Trophoblast cell (in vitro differentiated cells and primary cell): ENCODE measurements at regions not wholly inside any gene's neighbourhood (a gene's known extent, or its start where the extent isn't known, plus 50 kb on each side); places are given as distances from the start of the nearest gene placed in this dataset.

ENCODE experiments used
- DNase-seq, 2 donors: peaks; one replicate each; pipeline ENCODE4 v3.0.0-alpha.2; 2016
- H2AFZ ChIP-seq: 2 replicates; pipeline ENCODE4 v1.6.1; 2013; ENCODE audit warnings: low read length, moderate library complexity, mild to moderate bottlenecking; ENCODE audit not compliant: insufficient read depth, poor library complexity
- H2AK5ac ChIP-seq: 2 replicates; pipeline ENCODE4 v1.6.1; 2013; ENCODE audit warnings: mild to moderate bottlenecking, low read length
- H2BK120ac ChIP-seq: 2 replicates; pipeline ENCODE4 v1.6.1; 2013; ENCODE audit warnings: low read length, mild to moderate bottlenecking, moderate library complexity; ENCODE audit not compliant: insufficient read depth, poor library complexity
- H2BK12ac ChIP-seq: 2 replicates; pipeline ENCODE4 v1.6.1; 2013; ENCODE audit warnings: mild to moderate bottlenecking, low read length, moderate library complexity
- H2BK5ac ChIP-seq: 2 replicates; pipeline ENCODE4 v1.6.1; 2013; ENCODE audit warnings: low read length, low read depth, moderate library complexity, mild to moderate bottlenecking; ENCODE audit not compliant: poor library complexity
- H3K14ac ChIP-seq: 2 replicates; pipeline ENCODE4 v1.6.1; 2013; ENCODE audit warnings: mild to moderate bottlenecking, low read length
- H3K18ac ChIP-seq: 2 replicates; pipeline ENCODE4 v1.6.1; 2013; ENCODE audit warnings: mild to moderate bottlenecking, low read length
- H3K23ac ChIP-seq: 2 replicates; pipeline ENCODE4 v1.6.1; 2013; ENCODE audit warnings: low read length
- H3K27ac ChIP-seq: 2 replicates; pipeline ENCODE4 v1.5.1; 2013; ENCODE audit warnings: low read depth, mild to moderate bottlenecking, inconsistent platforms, low read length, moderate library complexity
- H3K27me3 ChIP-seq: 2 replicates; pipeline ENCODE4 v1.6.1; 2013; ENCODE audit warnings: inconsistent platforms, mild to moderate bottlenecking, low read length, moderate library complexity; ENCODE audit not compliant: insufficient read depth
- H3K36me3 ChIP-seq, 2 experiments: 1 replicate in 1 of 2; 2 replicates in 1 of 2; pipeline ENCODE4 v1.6.1; 2013; ENCODE audit warnings: low read length in 2 of 2, mild to moderate bottlenecking in 2 of 2, moderate library complexity in 1 of 2; ENCODE audit not compliant: insufficient read depth in 2 of 2, control insufficient read depth in 1 of 2
- H3K4ac ChIP-seq: 2 replicates; pipeline ENCODE4 v1.6.1; 2013; ENCODE audit warnings: low read depth, mild to moderate bottlenecking, low read length, moderate library complexity
- H3K4me1 ChIP-seq, 2 experiments: 1 replicate in 1 of 2; 2 replicates in 1 of 2; pipeline ENCODE4 v1.6.1; 2013; ENCODE audit warnings: low read length in 2 of 2, mild to moderate bottlenecking in 2 of 2, moderate library complexity in 1 of 2; ENCODE audit not compliant: insufficient read depth in 2 of 2, control insufficient read depth in 1 of 2
- H3K4me2 ChIP-seq: 2 replicates; pipeline ENCODE4 v1.6.1; 2013; ENCODE audit warnings: inconsistent platforms, mild to moderate bottlenecking, low read length, moderate library complexity
- H3K4me3 ChIP-seq: 2 replicates; pipeline ENCODE4 v1.5.1; 2013; ENCODE audit warnings: mild to moderate bottlenecking, low read depth, low read length, inconsistent platforms
- H3K79me1 ChIP-seq: one replicate; pipeline ENCODE4 v1.6.1; 2013; ENCODE audit warnings: low read length
- H3K79me2 ChIP-seq: 2 replicates; pipeline ENCODE4 v1.6.1; 2013; ENCODE audit warnings: low read length, mild to moderate bottlenecking; ENCODE audit not compliant: control insufficient read depth, insufficient read depth, poor library complexity
- H3K9ac ChIP-seq: 2 replicates; pipeline ENCODE4 v1.6.1; 2013; ENCODE audit warnings: mild to moderate bottlenecking, low read length
- H3K9me3 ChIP-seq: 2 replicates; pipeline ENCODE4 v1.6.1; 2013; ENCODE audit warnings: low read depth, mild to moderate bottlenecking, control low read depth, inconsistent platforms, low read length; ENCODE audit not compliant: insufficient read depth
- H4K12ac ChIP-seq: 2 replicates; pipeline ENCODE4 v1.6.1; 2013; ENCODE audit warnings: low read depth, mild to moderate bottlenecking, low read length, moderate library complexity
- H4K8ac ChIP-seq: 2 replicates; pipeline ENCODE4 v1.6.1; 2013; ENCODE audit warnings: low read depth, mild to moderate bottlenecking, low read length, moderate library complexity
- H4K91ac ChIP-seq: one replicate; pipeline ENCODE4 v1.6.1; 2013; ENCODE audit warnings: low read depth, mild to moderate bottlenecking, low read length, moderate library complexity
- WGBS: extraction: QIAGEN DNeasy Blood & Tissue Kit; methylation state at CpG from one replicate; pipeline ENCODE4 v1.1.7; 2013; ENCODE audit warnings: missing lambda C conversion rate; ENCODE audit not compliant: insufficient read length, insufficient coverage; ENCODE audit errors: extremely low coverage; 5-methylcytosine and 5-hydroxymethylcytosine counted together

GRCh38 chr13:43979492-43979891 is 99.8 kb downstream of the LACC1 start:
- Histone ChIP-seq H3K36me3 (no peaks in the 10 kb centered on the region), H3K14ac (no peak overlapping the region), H3K4ac (no peak overlapping the region), H3K4me2 (no peak overlapping the region), H3K79me1 (no peaks in the 10 kb centered on the region), H2AK5ac (no peak overlapping the region), H3K9me3 (no peaks in the 10 kb centered on the region), H2BK12ac (no peak overlapping the region), H2AFZ (no peak overlapping the region), H3K27me3 (no peaks in the 10 kb centered on the region), H3K79me2 (no peaks in the 10 kb centered on the region), H3K23ac (no peak overlapping the region), H3K9ac (no peak overlapping the region), H2BK5ac (no peak overlapping the region), H4K12ac (no peak overlapping the region), H3K27ac (no peak overlapping the region), H3K4me1 (peaks cover 0 to 3% of the 10 kb centered on the region in 2 experiments), H4K8ac (no peak overlapping the region), H3K4me3 (no peak overlapping the region), H2BK120ac (no peak overlapping the region), H4K91ac (no peak overlapping the region), H3K18ac (no peak overlapping the region)
- DNase-seq: no peak
- no CpG with 5 or more reads among the region's 2 CpGs for WGBS

- Histone ChIP-seq H3K4me3 (no peak overlapping the region), H2BK5ac (no peak overlapping the region), H3K23ac (no peak overlapping the region), H3K79me1 (no peaks in the 10 kb centered on the region), H3K18ac (no peak overlapping the region), H2AFZ (no peak overlapping the region), H3K27ac (no peak overlapping the region), H2AK5ac (no peak overlapping the region), H3K36me3 (no peaks in the 10 kb centered on the region), H4K91ac (no peak overlapping the region), H3K9ac (no peak overlapping the region), H2BK120ac (no peak overlapping the region), H3K79me2 (no peaks in the 10 kb centered on the region), H3K27me3 (no peaks in the 10 kb centered on the region), H3K9me3 (no peaks in the 10 kb centered on the region), H3K4ac (no peak overlapping the region), H3K14ac (no peak overlapping the region), H4K12ac (no peak overlapping the region), H4K8ac (no peak overlapping the region), H3K4me2 (no peak overlapping the region), H2BK12ac (no peak overlapping the region), H3K4me1 (peaks cover 0 to 3% of the 10 kb centered on the region in 2 experiments)
- WGBS: no CpG with 5 or more reads among the region's 1 CpG
- DNase-seq: no peak
These were observed 100.9 kb downstream of the LACC1 start for GRCh38 chr13:43980587-43980986.

GRCh38 chr13:43981091-43981490 is 101.4 kb downstream of the LACC1 start:
- DNase-seq: peak; percentile 25 to 50
- Histone ChIP-seq H3K79me1 (no peaks in the 10 kb centered on the region), H3K9me3 (no peaks in the 10 kb centered on the region), H3K79me2 (no peaks in the 10 kb centered on the region), H3K27ac (no peak overlapping the region), H2BK120ac (no peak overlapping the region), H4K12ac (no peak overlapping the region), H3K27me3 (no peaks in the 10 kb centered on the region), H2AK5ac (no peak overlapping the region), H2BK12ac (no peak overlapping the region), H3K9ac (no peak overlapping the region), H3K4me2 (no peak overlapping the region), H3K23ac (no peak overlapping the region), H2BK5ac (no peak overlapping the region), H3K4ac (no peak overlapping the region), H4K8ac (no peak overlapping the region), H3K4me3 (no peak overlapping the region), H3K18ac (no peak overlapping the region), H3K4me1 (peaks cover 0 to 3% of the 10 kb centered on the region in 2 experiments), H3K36me3 (no peaks in the 10 kb centered on the region), H4K91ac (no peak overlapping the region), H2AFZ (no peak overlapping the region), H3K14ac (no peak overlapping the region)
- no CpG with 5 or more reads among the region's 5 CpGs for WGBS

GRCh38 chr13:43981512-43982301 is 102.0 kb downstream of the LACC1 start:
- Histone ChIP-seq H3K4me1 (peaks cover 0 to 3% of the 10 kb centered on the region in 2 experiments), H3K18ac (no peak overlapping the region), H3K36me3 (no peaks in the 10 kb centered on the region), H3K4me3 (no peak overlapping the region), H3K14ac (no peak overlapping the region), H2AK5ac (no peak overlapping the region), H3K9me3 (no peaks in the 10 kb centered on the region), H4K91ac (no peak overlapping the region), H2BK12ac (no peak overlapping the region), H2BK120ac (no peak overlapping the region), H3K27ac (no peak overlapping the region), H3K4me2 (no peak overlapping the region), H3K79me2 (no peaks in the 10 kb centered on the region), H4K8ac (no peak overlapping the region), H3K79me1 (no peaks in the 10 kb centered on the region), H3K4ac (no peak overlapping the region), H3K23ac (no peak overlapping the region), H2BK5ac (no peak overlapping the region), H2AFZ (no peak overlapping the region), H4K12ac (no peak overlapping the region), H3K27me3 (no peaks in the 10 kb centered on the region), H3K9ac (no peak overlapping the region)
- whole genome bisulfite sequencing: no CpG with 5 or more reads among the region's 3 CpGs
- no peak for DNase-seq
